ENCODE measurements at regions not wholly inside any gene's neighbourhood (a gene's known extent, or its start where the extent isn't known, plus 50 kb on each side); places are given as distances from the start of the nearest gene placed in this dataset.

GRCh38 chr2:14720319-14720718 is 87.8 kb downstream of the LRATD1 start:
- Histone ChIP-seq H4K20me1 (replicated peaks in 1 of 2; ENCODE audit: control insufficient read depth in 1 of 2, insufficient read depth in 2 of 2, low read length in 2 of 2) (no peaks in the 10 kb centered on the region), H3K4me3 (ENCODE audit: extremely low read depth in 1 of 4, insufficient read depth in 2 of 4, low read depth in 3 of 4, low read length in 4 of 4) (no peak overlapping the region), H3K4ac (replicated peaks; ENCODE audit: insufficient read length, low read depth, low read length) (no peak overlapping the region), H2BK12ac (ENCODE audit: low read depth, low read length) (no peak overlapping the region), H3K23ac (ENCODE audit: insufficient read length) (no peak overlapping the region), H3K27ac (ENCODE audit: low read depth, low read length) (no peak overlapping the region), H4K5ac (ENCODE audit: insufficient read length, low read depth, low read length) (no peak overlapping the region), H2BK20ac (ENCODE audit: low read length) (no peak overlapping the region), H2BK5ac (ENCODE audit: low read depth, low read length) (no peak overlapping the region), H2AFZ (ENCODE audit: low read length) (no peak overlapping the region), H3K14ac (ENCODE audit: insufficient read length) (no peak overlapping the region), H3K18ac (ENCODE audit: extremely low read depth, low read length) (no peak overlapping the region), H3K9me3 (ENCODE audit: insufficient read depth in 2 of 2, low read depth in 1 of 2, low read length in 1 of 2) (no peaks in the 10 kb centered on the region), H3K36me3 (ENCODE audit: control insufficient read depth in 2 of 4, insufficient read depth in 4 of 4, low read length in 3 of 4) (no peaks in the 10 kb centered on the region), H3K56ac (replicated peaks; ENCODE audit: insufficient read length, low read depth, low read length) (no peak overlapping the region), H3K9ac (replicated peaks in 1 of 4; ENCODE audit: extremely low read depth in 1 of 4, low read depth in 3 of 4, low read length in 3 of 4) (no peak overlapping the region), H3K79me1 (ENCODE audit: low read depth, low read length) (no peaks in the 10 kb centered on the region), H3K4me1 (replicated peaks in 1 of 4; ENCODE audit: control insufficient read depth in 3 of 4, insufficient read depth in 4 of 4, low read length in 3 of 4) (no peaks in the 10 kb centered on the region), H3K79me2 (ENCODE audit: control insufficient read depth in 1 of 2, insufficient read depth in 2 of 2, low read length in 2 of 2) (no peaks in the 10 kb centered on the region), H4K91ac (replicated peaks; ENCODE audit: insufficient read length, low read length) (no peak overlapping the region), H2BK120ac (replicated peaks; ENCODE audit: low read depth, low read length) (no peak overlapping the region), H4K8ac (ENCODE audit: extremely low read depth, insufficient read depth, low read length) (no peak overlapping the region), H3K23me2 (ENCODE audit: low read depth, low read length) (no peaks in the 10 kb centered on the region), H2BK15ac (ENCODE audit: low read length) (no peak overlapping the region), H3K27me3 (replicated peaks in 1 of 4; ENCODE audit: control insufficient read depth in 3 of 4, extremely low read depth in 1 of 4, insufficient read depth in 3 of 4, low read length in 3 of 4) (no peaks in the 10 kb centered on the region), H3K4me2 (ENCODE audit: insufficient read depth in 1 of 2, low read depth in 2 of 2, low read length in 2 of 2) (no peak overlapping the region), H2AK5ac (ENCODE audit: low read depth, low read length) (no peak overlapping the region)
- ChIA-PET POLR2A (ENCODE audit: partially characterized antibody) (no interaction called here), CTCF (ENCODE audit: partially characterized antibody) (no interaction called here)
- WGBS, 2 experiments (ENCODE audit: extremely low coverage in 1 of 2, insufficient coverage in 1 of 2, insufficient read length in 1 of 2, insufficient replicate concordance in 2 of 2, low coverage in 1 of 2, low lambda C conversion rate in 2 of 2, missing lambda C conversion rate in 1 of 2) = 83% methylated on average over 5 of the region's 5 CpGs; no CpG with 5 or more reads in 1 of the 2 experiments
- FAIRE-seq (no peak), DNase-seq (ENCODE audit: low read depth in 1 of 2, low spot score in 2 of 2) (no peak)
- no peak for TF ChIP-seq NANOG (IDR thresholded peaks at IDR 0.05; ENCODE audit: insufficient read depth, low read depth, low read length, poor library complexity, severe bottlenecking)
- no peak for TF ChIP-seq RXRA (IDR thresholded peaks at IDR 0.05; ENCODE audit: insufficient read depth, low read depth, low read length)
- no peak for TF ChIP-seq CBX8 (IDR thresholded peaks at IDR 0.05; ENCODE audit: borderline replicate concordance, low read depth, low read length)
- no peak for TF ChIP-seq HDAC6 (IDR thresholded peaks at IDR 0.05; ENCODE audit: low read depth, low read length)
- no peak for TF ChIP-seq NRF1 (IDR thresholded peaks at IDR 0.05; ENCODE audit: low read depth, low read length)
- no peak for TF ChIP-seq ZNF274 (IDR thresholded peaks at IDR 0.05; ENCODE audit: borderline replicate concordance, extremely low read depth, low read length)
- TF ChIP-seq BCL11A (IDR thresholded peaks at IDR 0.05; ENCODE audit: low read depth in 2 of 2, low read length in 2 of 2) = no peak
- no peak for TF ChIP-seq SAP30 (IDR thresholded peaks at IDR 0.05; ENCODE audit: insufficient read depth, insufficient replicate concordance, low read length)
- no peak for TF ChIP-seq CEBPB (IDR thresholded peaks at IDR 0.05; ENCODE audit: low read depth, low read length)
- no peak for TF ChIP-seq BRCA1 (IDR thresholded peaks at IDR 0.05; ENCODE audit: low read depth, low read length)
- no peak for TF ChIP-seq EGR1 (IDR thresholded peaks at IDR 0.05; ENCODE audit: borderline replicate concordance, low read depth, low read length)
- no peak for TF ChIP-seq GABPA (IDR thresholded peaks at IDR 0.05; ENCODE audit: borderline replicate concordance, insufficient read depth, low read length)
